Ovary (tissue), 7 donors: ENCODE measurements at regions not wholly inside any gene's neighbourhood (a gene's known extent, or its start where the extent isn't known, plus 50 kb on each side); places are given as distances from the start of the nearest gene placed in this dataset.
A peak's percentile ranks its signal among the peaks of the same experiment; 100 is the strongest.

Experiments
- DNase-seq, 5 donors: peaks; one replicate each; pipeline ENCODE4 v3.0.0-alpha.2; 2019 to 2020
- H3K27ac ChIP-seq, 2 donors: fragments of 200-600 bp; one replicate each; pipeline versions ENCODE4 v1.5.1 to v1.8.0; 2019 to 2022
- H3K27me3 ChIP-seq: fragments of 200-600 bp; one replicate; pipeline ENCODE4 v1.8.0; 2022
- H3K36me3 ChIP-seq: fragments of 200-600 bp; sonication (generic); one replicate; pipeline ENCODE4 v1.5.1; 2019
- H3K4me1 ChIP-seq: one replicate; pipeline ENCODE4 v1.8.1; 2013; ENCODE audit warnings: mild to moderate bottlenecking, moderate library complexity; ENCODE audit not compliant: insufficient read depth
- H3K4me3 ChIP-seq: fragments of 200-600 bp; sonication (generic); one replicate; pipeline ENCODE4 v1.5.1; 2017
- H3K9me3 ChIP-seq, 2 donors: fragments of 200-600 bp in 1 of 2; sonication (generic) in 1 of 2; one replicate each; pipeline versions ENCODE4 v1.5.1 to v1.8.1; 2013 to 2019; ENCODE audit warnings: mild to moderate bottlenecking in 1 of 2, moderate library complexity in 1 of 2
- EP300 ChIP-seq: sonication (generic); formaldehyde crosslinking; IDR thresholded peaks from one replicate; pipeline ENCODE4 v1.6.1; 2017; ENCODE audit warnings: antibody characterized with exemption
- POLR2A ChIP-seq: fragments of 450-650 bp; IDR thresholded peaks from one replicate; pipeline ENCODE4 v1.6.1; 2017; ENCODE audit warnings: antibody characterized with exemption, mild to moderate bottlenecking, moderate library complexity
- WGBS, 3 donors: extraction: QIAGEN DNeasy Blood & Tissue Kit in 1 of 3; methylation state at CpG; one replicate each; pipeline versions ENCODE4 v1.1.5 to v1.1.7; 2013 to 2017; 5-methylcytosine and 5-hydroxymethylcytosine counted together
- intact Hi-C, 4 donors: fragments of 100-400 bp; cut with DNase I; formaldehyde crosslinking; loops; one replicate each; pipeline versions ENCODE4 v1.11.0 to v1.15.1; 2022 to 2023
- TF ChIP-seq, protein P1 (sequence below), 3 donors: fragments of 450-650 bp in 2 of 3; fragments of 200-600 bp in 1 of 3; IDR thresholded peaks; one replicate each; pipeline versions ENCODE4 v1.5.1 to v1.8.0; 2016 to 2022; ENCODE audit warnings: antibody characterized with exemption in 3 of 3, mild to moderate bottlenecking in 1 of 3
- donor health status: DM: no; HTN: no; CAD: no; lungs with moderate emphysema.
- donor health status: DM: no; HTN: no; CAD: no.
- donor health status: Bipolar disorder and iron deficiency.
- donor health status: DM: no; HTN: no; CAD: no.
- donor health status: DM: yes; HTN: yes; CAD: no.

GRCh38 chr14:26974965-26975364, 377.1 kb upstream of the NOVA1 start:
- intact Hi-C loops = no loop called here
- 88 to 93% (median 92%) methylated on average over 1 of the region's 1 CpG for WGBS, 3 donors
- Histone ChIP-seq H3K36me3 (no peaks in the 10 kb centered on the region), H3K27ac (no peak overlapping the region), H3K27me3 (no peaks in the 10 kb centered on the region), H3K4me3 (no peak overlapping the region), H3K4me1 (no peaks in the 10 kb centered on the region), H3K9me3 (no peaks in the 10 kb centered on the region)
- no peak for DNase-seq
- TF ChIP-seq POLR2A (no peak), EP300 (no peak)

- DNase-seq = no peak
- no peaks in the 10 kb centered on the region for H3K36me3 ChIP-seq
- H3K4me1 ChIP-seq = no peaks in the 10 kb centered on the region
- H3K9me3 ChIP-seq = no peaks in the 10 kb centered on the region
- TF ChIP-seq, protein P1, sequence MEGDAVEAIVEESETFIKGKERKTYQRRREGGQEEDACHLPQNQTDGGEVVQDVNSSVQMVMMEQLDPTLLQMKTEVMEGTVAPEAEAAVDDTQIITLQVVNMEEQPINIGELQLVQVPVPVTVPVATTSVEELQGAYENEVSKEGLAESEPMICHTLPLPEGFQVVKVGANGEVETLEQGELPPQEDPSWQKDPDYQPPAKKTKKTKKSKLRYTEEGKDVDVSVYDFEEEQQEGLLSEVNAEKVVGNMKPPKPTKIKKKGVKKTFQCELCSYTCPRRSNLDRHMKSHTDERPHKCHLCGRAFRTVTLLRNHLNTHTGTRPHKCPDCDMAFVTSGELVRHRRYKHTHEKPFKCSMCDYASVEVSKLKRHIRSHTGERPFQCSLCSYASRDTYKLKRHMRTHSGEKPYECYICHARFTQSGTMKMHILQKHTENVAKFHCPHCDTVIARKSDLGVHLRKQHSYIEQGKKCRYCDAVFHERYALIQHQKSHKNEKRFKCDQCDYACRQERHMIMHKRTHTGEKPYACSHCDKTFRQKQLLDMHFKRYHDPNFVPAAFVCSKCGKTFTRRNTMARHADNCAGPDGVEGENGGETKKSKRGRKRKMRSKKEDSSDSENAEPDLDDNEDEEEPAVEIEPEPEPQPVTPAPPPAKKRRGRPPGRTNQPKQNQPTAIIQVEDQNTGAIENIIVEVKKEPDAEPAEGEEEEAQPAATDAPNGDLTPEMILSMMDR (IDR thresholded peaks at IDR 0.05) = no peak
- no peak for TF ChIP-seq EP300
- whole genome bisulfite sequencing, 3 donors = 91 to 95% (median 92%) methylated on average over 5 of the region's 5 CpGs
- H3K27ac ChIP-seq = no peak overlapping the region
- intact Hi-C loops = no loop called here
- no peak overlapping the region for H3K4me3 ChIP-seq
- no peaks in the 10 kb centered on the region for H3K27me3 ChIP-seq
Observed at GRCh38 chr14:26982071-26982470, 384.2 kb upstream of the NOVA1 start.

GRCh38 chr14:26984311-26985177, 386.7 kb upstream of the NOVA1 start:
- no peaks in the 10 kb centered on the region for H3K4me1 ChIP-seq
- no peak overlapping the region for H3K27ac ChIP-seq
- intact Hi-C loops = no loop called here
- H3K27me3 ChIP-seq = no peaks in the 10 kb centered on the region
- WGBS, 3 donors = 50 to 58% (median 53%) methylated on average over 9 of the region's 9 CpGs
- DNase-seq = peak; percentile 35 to 73 (median 44)
- H3K36me3 ChIP-seq = no peaks in the 10 kb centered on the region
- TF ChIP-seq, protein P1 (IDR thresholded peaks at IDR 0.05) = peak in 1 of 3 donors; percentile 41
- no peak for TF ChIP-seq POLR2A
- H3K4me3 ChIP-seq = no peak overlapping the region
- no peaks in the 10 kb centered on the region for H3K9me3 ChIP-seq

- H3K9me3 ChIP-seq = no peaks in the 10 kb centered on the region
- WGBS, 3 donors = 75 to 86% (median 82%) methylated on average over 7 of the region's 7 CpGs
- no peak overlapping the region for H3K27ac ChIP-seq
- no peak for DNase-seq
- intact Hi-C loops = no loop called here
- H3K27me3 ChIP-seq = no peaks in the 10 kb centered on the region
- no peaks in the 10 kb centered on the region for H3K36me3 ChIP-seq
- no peak overlapping the region for H3K4me3 ChIP-seq
- H3K4me1 ChIP-seq = no peaks in the 10 kb centered on the region
- TF ChIP-seq POLR2A = no peak
- TF ChIP-seq, protein P1 (IDR thresholded peaks at IDR 0.05) = no peak
- no peak for TF ChIP-seq EP300
Observed at GRCh38 chr14:26987744-26988363, 390.0 kb upstream of the NOVA1 start.

- no peaks in the 10 kb centered on the region for H3K36me3 ChIP-seq
- no peak for DNase-seq
- H3K4me3 ChIP-seq = no peak overlapping the region
- no peaks in the 10 kb centered on the region for H3K4me1 ChIP-seq
- no peak overlapping the region for H3K27ac ChIP-seq
- H3K27me3 ChIP-seq = no peaks in the 10 kb centered on the region
- no peaks in the 10 kb centered on the region for H3K9me3 ChIP-seq
- intact Hi-C loops = no loop called here
- TF ChIP-seq, protein P1 (IDR thresholded peaks at IDR 0.05) = no peak
- TF ChIP-seq POLR2A = no peak
- no peak for TF ChIP-seq EP300
Observed at GRCh38 chr14:26990946-26991345, 393.1 kb upstream of the NOVA1 start.
